CD4-positive, alpha-beta T cell (primary cell): ENCODE measurements at regions not wholly inside any gene's neighbourhood (a gene's known extent, or its start where the extent isn't known, plus 50 kb on each side); places are given as distances from the start of the nearest gene placed in this dataset.

Experiments
- ATAC-seq: fragments of 200-7000 bp; cut with Tn5 transposase; one replicate; pipeline ENCODE4 v1.10.0; 2022; ENCODE audit warnings: mild to moderate bottlenecking; ENCODE audit not compliant: poor library complexity
- CTCF ChIA-PET: fragments of 350-600 bp; sonication (Branson Sonifier 250); formaldehyde crosslinking; loops from one replicate; lab custom pipeline; 2021; ENCODE audit warnings: antibody characterized with exemption, inconsistent platforms; lab: Charles Lee
- POLR2A ChIA-PET: fragments of 350-600 bp; sonication (Branson Sonifier 250); formaldehyde crosslinking; loops from one replicate; lab custom pipeline; 2021; ENCODE audit warnings: antibody characterized with exemption, inconsistent platforms; lab: Charles Lee
- DNase-seq, 14 experiments: peaks; one replicate each; pipeline ENCODE4 v3.0.0-alpha.2; 2013 to 2020; ENCODE audit warnings: mixed read lengths in 2 of 14
- H3K27ac ChIP-seq, 2 donors: one replicate each; pipeline versions ENCODE4 v1.5.1 to v1.7.0; 2013; ENCODE audit warnings: low read length in 2 of 2, low read depth in 1 of 2, mild to moderate bottlenecking in 1 of 2
- H3K27me3 ChIP-seq, 2 experiments: 1 replicate in 1 of 2; 2 replicates in 1 of 2; pipeline versions ENCODE4 v1.6.1 to v1.7.0; 2013; ENCODE audit warnings: low read length in 2 of 2, control low read depth in 1 of 2, mild to moderate bottlenecking in 1 of 2, moderate library complexity in 1 of 2; ENCODE audit not compliant: insufficient read depth in 2 of 2, control insufficient read depth in 1 of 2
- H3K36me3 ChIP-seq: one replicate; pipeline ENCODE4 v1.6.1; 2013; ENCODE audit warnings: low read length, control low read depth; ENCODE audit not compliant: insufficient read depth
- H3K4me1 ChIP-seq: one replicate; pipeline ENCODE4 v1.6.1; 2013; ENCODE audit warnings: low read length, control low read depth; ENCODE audit not compliant: insufficient read depth
- H3K4me3 ChIP-seq: one replicate; pipeline ENCODE4 v1.5.1; 2013; ENCODE audit warnings: mild to moderate bottlenecking, low read length, moderate library complexity
- H3K9me3 ChIP-seq, 2 experiments: 1 replicate in 1 of 2; 2 replicates in 1 of 2; pipeline versions ENCODE4 v1.6.1 to v1.7.0; 2013; ENCODE audit warnings: low read length in 2 of 2, mild to moderate bottlenecking in 2 of 2, control low read depth in 1 of 2, moderate library complexity in 1 of 2; ENCODE audit not compliant: control insufficient read depth in 1 of 2, insufficient read depth in 1 of 2
- H3K27ac Mint-ChIP-seq: one replicate; pipeline ENCODE4 v1.8.0; 2020; ENCODE audit warnings: mixed read lengths
- H3K27me3 Mint-ChIP-seq: one replicate; pipeline ENCODE4 v1.8.0; 2021; ENCODE audit warnings: mixed read lengths
- H3K36me3 Mint-ChIP-seq: one replicate; pipeline ENCODE4 v1.8.0; 2021; ENCODE audit warnings: low read depth, mixed read lengths
- H3K4me1 Mint-ChIP-seq: one replicate; pipeline ENCODE4 v1.8.0; 2021; ENCODE audit warnings: low read depth, mixed read lengths
- H3K4me3 Mint-ChIP-seq: one replicate; pipeline ENCODE4 v1.8.0; 2020; ENCODE audit warnings: mild to moderate bottlenecking, mixed read lengths
- H3K9me3 Mint-ChIP-seq: one replicate; pipeline ENCODE4 v1.8.0; 2020; ENCODE audit warnings: mixed read lengths
- intact Hi-C, 2 experiments: fragments of 100-400 bp; cut with DNase I in 1 of 2; cut with micrococcal nuclease in 1 of 2; formaldehyde crosslinking; loops; one replicate each; pipeline versions ENCODE4 v1.15.1 to v1.9.0; 2023 to 2025; cut with DNase I, micrococcal nuclease
- TF ChIP-seq, protein P1 (sequence below): fragments of 200-600 bp; IDR thresholded peaks from one replicate; pipeline ENCODE4 v1.8.0; 2022; ENCODE audit warnings: antibody characterized with exemption, mild to moderate bottlenecking

DNA sequence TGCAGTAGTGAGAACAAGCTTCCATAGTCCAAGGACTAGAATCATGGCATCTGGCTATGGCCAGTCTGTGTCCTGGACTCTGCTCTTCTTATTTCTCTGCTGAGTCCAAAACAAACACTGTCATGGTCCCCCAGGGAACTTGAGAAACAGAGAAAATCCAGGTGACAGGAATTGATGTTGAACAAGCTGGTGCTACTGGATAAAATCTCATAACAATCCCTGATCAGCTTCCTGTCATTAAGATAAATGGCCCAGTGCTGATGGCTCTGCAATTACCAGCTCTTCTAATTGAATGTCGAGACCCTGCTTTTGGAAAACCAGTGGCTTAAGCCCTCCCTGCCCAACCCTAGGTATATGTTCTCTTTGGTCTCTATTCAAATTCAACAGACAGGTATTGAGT lies 58.8 kb upstream of the ARHGAP36 start:
- H3K4me3 ChIP-seq: no peak overlapping the region
- no peaks in the 10 kb centered on the region for H3K4me1 ChIP-seq
- Mint-ChIP-seq H3K9me3 (no peaks in the 10 kb centered on the region), H3K27ac (no peak overlapping the region), H3K4me3 (no peak overlapping the region), H3K36me3 (no peaks in the 10 kb centered on the region), H3K4me1 (no peaks in the 10 kb centered on the region), H3K27me3 (no peaks in the 10 kb centered on the region)
- ATAC-seq (no peak), DNase-seq (no peak)
- H3K9me3 ChIP-seq: no peaks in the 10 kb centered on the region
- H3K27ac ChIP-seq: no peak overlapping the region
- ChIA-PET CTCF (no interaction called here), POLR2A (no interaction called here)
- H3K27me3 ChIP-seq: peaks cover 0 to 2% of the 10 kb centered on the region in 2 experiments
- intact Hi-C loops: no loop called here
- H3K36me3 ChIP-seq: no peaks in the 10 kb centered on the region
- TF ChIP-seq, protein P1, sequence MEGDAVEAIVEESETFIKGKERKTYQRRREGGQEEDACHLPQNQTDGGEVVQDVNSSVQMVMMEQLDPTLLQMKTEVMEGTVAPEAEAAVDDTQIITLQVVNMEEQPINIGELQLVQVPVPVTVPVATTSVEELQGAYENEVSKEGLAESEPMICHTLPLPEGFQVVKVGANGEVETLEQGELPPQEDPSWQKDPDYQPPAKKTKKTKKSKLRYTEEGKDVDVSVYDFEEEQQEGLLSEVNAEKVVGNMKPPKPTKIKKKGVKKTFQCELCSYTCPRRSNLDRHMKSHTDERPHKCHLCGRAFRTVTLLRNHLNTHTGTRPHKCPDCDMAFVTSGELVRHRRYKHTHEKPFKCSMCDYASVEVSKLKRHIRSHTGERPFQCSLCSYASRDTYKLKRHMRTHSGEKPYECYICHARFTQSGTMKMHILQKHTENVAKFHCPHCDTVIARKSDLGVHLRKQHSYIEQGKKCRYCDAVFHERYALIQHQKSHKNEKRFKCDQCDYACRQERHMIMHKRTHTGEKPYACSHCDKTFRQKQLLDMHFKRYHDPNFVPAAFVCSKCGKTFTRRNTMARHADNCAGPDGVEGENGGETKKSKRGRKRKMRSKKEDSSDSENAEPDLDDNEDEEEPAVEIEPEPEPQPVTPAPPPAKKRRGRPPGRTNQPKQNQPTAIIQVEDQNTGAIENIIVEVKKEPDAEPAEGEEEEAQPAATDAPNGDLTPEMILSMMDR: no peak
